Mesodermal cell (in vitro differentiated cells): ENCODE measurements at regions not wholly inside any gene's neighbourhood (a gene's known extent, or its start where the extent isn't known, plus 50 kb on each side); places are given as distances from the start of the nearest gene placed in this dataset.
A peak's percentile ranks its signal among the peaks of the same experiment; 100 is the strongest.

Source experiments
- H3K27ac ChIP-seq: 2 replicates; pipeline ENCODE4 v1.7.0; 2013; ENCODE audit warnings: mild to moderate bottlenecking, low read depth, low read length, moderate library complexity; ENCODE audit not compliant: severe bottlenecking
- H3K36me3 ChIP-seq: 2 replicates; pipeline ENCODE4 v1.7.1; 2013; ENCODE audit warnings: mild to moderate bottlenecking, low read length, moderate library complexity; ENCODE audit not compliant: control insufficient read depth, insufficient read depth
- H3K4me1 ChIP-seq: one replicate; pipeline ENCODE4 v1.7.1; 2013; ENCODE audit warnings: mild to moderate bottlenecking, low read length; ENCODE audit not compliant: insufficient read depth, control insufficient read depth, poor library complexity, severe bottlenecking
- H3K4me3 ChIP-seq: 2 replicates; pipeline ENCODE4 v1.7.0; 2013; ENCODE audit warnings: low read length, control low read depth, mild to moderate bottlenecking; ENCODE audit not compliant: insufficient read depth, poor library complexity, severe bottlenecking; ENCODE audit errors: extremely low read depth
- H3K9me3 ChIP-seq: 2 replicates; pipeline ENCODE4 v1.7.1; 2013; ENCODE audit warnings: mild to moderate bottlenecking, low read length, moderate library complexity; ENCODE audit not compliant: control insufficient read depth
- WGBS, 2 experiments: methylation state at CpG; one replicate each; pipeline ENCODE4 v1.1.5; 2013; ENCODE audit warnings: missing lambda C conversion rate in 2 of 2; ENCODE audit not compliant: insufficient coverage in 2 of 2; 5-methylcytosine and 5-hydroxymethylcytosine counted together

GRCh38 chr13:77838271-77838670 lies 80.4 kb downstream of the EDNRB start:
- Histone ChIP-seq H3K4me3 (no peak overlapping the region), H3K9me3 (peaks cover 12% of the 10 kb centered on the region), H3K27ac (no peak overlapping the region), H3K4me1 (no peaks in the 10 kb centered on the region), H3K36me3 (no peaks in the 10 kb centered on the region)
- WGBS, 2 experiments = 80 to 100% methylated on average over 1 to 2 of the region's 2 CpGs

GRCh38 chr13:77836423-77836822 lies 82.2 kb downstream of the EDNRB start:
- WGBS, 2 experiments = 100% methylated on average over 1 of the region's 3 CpGs; no CpG with 5 or more reads in 1 of the 2 experiments
- H3K9me3 ChIP-seq = peaks cover 12% of the 10 kb centered on the region
- H3K4me1 ChIP-seq = no peaks in the 10 kb centered on the region
- no peak overlapping the region for H3K4me3 ChIP-seq
- no peak overlapping the region for H3K27ac ChIP-seq
- no peaks in the 10 kb centered on the region for H3K36me3 ChIP-seq

GRCh38 chr13:77833331-77833863 lies 85.2 kb downstream of the EDNRB start:
- no peak overlapping the region for H3K4me3 ChIP-seq
- peaks cover 5% of the 10 kb centered on the region for H3K9me3 ChIP-seq
- H3K4me1 ChIP-seq = no peaks in the 10 kb centered on the region
- no CpG with 5 or more reads among the region's 2 CpGs for WGBS, 2 experiments
- peak overlapping the region; percentile 1 for H3K27ac ChIP-seq
- no peaks in the 10 kb centered on the region for H3K36me3 ChIP-seq

- Histone ChIP-seq H3K4me1 (no peaks in the 10 kb centered on the region), H3K9me3 (no peaks in the 10 kb centered on the region), H3K36me3 (no peaks in the 10 kb centered on the region), H3K27ac (no peak overlapping the region), H3K4me3 (no peak overlapping the region)
- WGBS, 2 experiments = 86% methylated on average over 1 of the region's 2 CpGs; no CpG with 5 or more reads in 1 of the 2 experiments
These were observed 86.1 kb downstream of the EDNRB start for GRCh38 chr13:77832339-77833100.

GRCh38 chr13:77831866-77832265 lies 86.8 kb downstream of the EDNRB start:
- 93 to 100% methylated on average over 1 to 3 of the region's 5 CpGs for WGBS, 2 experiments
- Histone ChIP-seq H3K36me3 (no peaks in the 10 kb centered on the region), H3K27ac (no peak overlapping the region), H3K4me1 (no peaks in the 10 kb centered on the region), H3K9me3 (no peaks in the 10 kb centered on the region), H3K4me3 (no peak overlapping the region)

DNA sequence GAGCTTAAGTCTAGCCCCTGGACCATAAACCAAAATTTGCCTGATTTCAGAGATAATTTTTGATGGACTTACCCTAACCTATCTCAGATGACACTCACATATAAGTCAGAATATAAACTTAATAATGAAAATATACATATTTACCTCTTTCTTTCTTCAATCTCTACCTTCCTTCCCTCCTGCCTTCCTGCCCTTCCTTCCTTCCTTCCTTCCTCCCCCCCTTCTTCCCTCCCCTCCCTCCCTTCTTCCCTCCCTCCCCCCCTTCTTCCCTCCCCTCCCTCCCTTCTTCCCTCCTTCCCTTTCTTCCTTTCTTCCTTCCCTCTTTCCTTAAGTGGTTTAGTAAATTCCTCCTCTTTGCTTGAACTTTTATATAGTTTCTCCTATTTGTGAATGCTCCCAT lies 88.7 kb downstream of the EDNRB start:
- Histone ChIP-seq H3K4me3 (no peak overlapping the region), H3K4me1 (no peaks in the 10 kb centered on the region), H3K27ac (no peak overlapping the region), H3K9me3 (no peaks in the 10 kb centered on the region), H3K36me3 (no peaks in the 10 kb centered on the region)

GRCh38 chr13:77828799-77829198 lies 89.8 kb downstream of the EDNRB start:
- Histone ChIP-seq H3K9me3 (no peaks in the 10 kb centered on the region), H3K27ac (no peak overlapping the region), H3K4me3 (no peak overlapping the region), H3K4me1 (no peaks in the 10 kb centered on the region), H3K36me3 (no peaks in the 10 kb centered on the region)

DNA sequence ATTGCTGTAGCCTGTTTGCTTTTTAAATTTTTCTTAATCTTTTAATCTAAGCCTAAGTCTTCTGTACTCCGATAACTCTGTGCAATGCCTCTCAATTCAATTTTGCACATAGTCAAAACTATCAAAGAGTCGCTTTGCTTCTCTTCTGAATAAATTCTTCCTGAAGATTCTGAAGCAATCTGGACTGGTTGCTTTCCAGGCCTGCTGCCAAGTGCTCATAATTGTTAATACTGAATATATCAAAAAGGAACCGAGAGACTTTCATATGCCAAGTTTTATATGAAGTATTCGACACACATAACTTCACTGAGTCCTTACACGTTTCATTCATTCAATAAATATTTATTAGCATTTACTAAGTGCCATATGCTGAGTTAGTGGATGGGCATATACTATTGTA lies 91.3 kb downstream of the EDNRB start:
- Histone ChIP-seq H3K4me1 (no peaks in the 10 kb centered on the region), H3K27ac (no peak overlapping the region), H3K4me3 (no peak overlapping the region), H3K9me3 (no peaks in the 10 kb centered on the region), H3K36me3 (no peaks in the 10 kb centered on the region)
- 94 to 96% methylated on average over 2 of the region's 5 CpGs for WGBS, 2 experiments

GRCh38 chr13:77820431-77821149 lies 98.0 kb downstream of the EDNRB start:
- no peak overlapping the region for H3K27ac ChIP-seq
- no peaks in the 10 kb centered on the region for H3K9me3 ChIP-seq
- no peaks in the 10 kb centered on the region for H3K4me1 ChIP-seq
- H3K36me3 ChIP-seq = no peaks in the 10 kb centered on the region
- WGBS, 2 experiments = 74 to 83% methylated on average over 1 to 2 of the region's 4 CpGs
- H3K4me3 ChIP-seq = no peak overlapping the region

DNA sequence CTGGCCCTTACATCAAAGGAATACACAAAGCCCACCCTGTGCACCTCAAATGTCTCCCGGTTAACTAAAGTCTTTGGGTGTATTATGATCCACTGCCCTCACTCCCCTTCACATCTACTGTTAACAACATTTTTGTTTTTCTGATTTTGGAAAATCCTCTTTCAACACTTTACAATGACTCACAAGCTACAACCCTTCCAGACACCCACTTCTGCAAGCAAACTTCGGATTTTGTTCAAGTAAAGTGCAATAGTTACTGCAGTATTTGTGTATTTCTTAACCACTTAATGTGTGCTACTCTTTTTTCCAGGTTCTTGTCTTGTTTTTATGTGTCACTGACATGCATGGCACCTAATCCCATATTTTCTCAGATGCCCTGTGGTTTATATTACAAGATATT lies 101.1 kb downstream of the EDNRB start:
- Histone ChIP-seq H3K36me3 (no peaks in the 10 kb centered on the region), H3K4me3 (no peak overlapping the region), H3K9me3 (no peaks in the 10 kb centered on the region), H3K4me1 (no peaks in the 10 kb centered on the region), H3K27ac (no peak overlapping the region)
- WGBS, 2 experiments = 90% methylated on average over 2 of the region's 2 CpGs; no CpG with 5 or more reads in 1 of the 2 experiments

DNA sequence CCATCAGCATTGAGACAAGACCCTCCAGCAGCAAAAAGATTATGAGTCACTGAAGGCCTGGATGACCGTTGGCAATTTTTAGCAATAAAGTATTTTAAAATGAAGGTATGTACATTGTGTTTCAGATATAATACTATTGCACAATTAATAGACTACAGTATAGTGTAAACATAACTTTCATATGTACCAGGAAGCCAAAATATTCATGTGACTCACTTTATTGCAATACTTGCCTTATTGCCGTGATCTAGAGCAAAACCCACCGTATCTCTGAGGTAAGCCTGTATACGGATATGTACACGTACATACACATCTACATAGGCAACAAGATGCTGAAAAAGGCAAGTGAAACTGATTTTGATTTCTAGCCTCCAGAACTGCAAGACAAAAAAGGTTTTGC lies 103.3 kb downstream of the EDNRB start:
- 91 to 96% methylated on average over 4 of the region's 5 CpGs for WGBS, 2 experiments
- H3K4me3 ChIP-seq = no peak overlapping the region

More for the DNA sequence above, 103.3 kb downstream of the EDNRB start:
- Histone ChIP-seq H3K9me3 (no peaks in the 10 kb centered on the region), H3K4me1 (no peaks in the 10 kb centered on the region), H3K36me3 (no peaks in the 10 kb centered on the region), H3K27ac (no peak overlapping the region)
